Kidney (tissue), 13 donors: ENCODE measurements at regions not wholly inside any gene's neighbourhood (a gene's known extent, or its start where the extent isn't known, plus 50 kb on each side); places are given as distances from the start of the nearest gene placed in this dataset.

ENCODE experiments used
- DNase-seq, 5 donors: peaks; one replicate each; pipeline ENCODE4 v3.0.0-alpha.2; 2013 to 2020
- FAIRE-seq: peaks from 2 replicates; lab custom pipeline; 2012; peaks lifted over from hg19 to GRCh38; lab: Jason Lieb, UNC
- H3K27ac ChIP-seq, 2 donors: one replicate each; pipeline ENCODE4 v1.7.0; 2013; ENCODE audit warnings: low read depth in 2 of 2, low read length in 2 of 2, inconsistent platforms in 1 of 2
- H3K27me3 ChIP-seq: one replicate; pipeline ENCODE4 v1.7.1; 2013; ENCODE audit warnings: low read length, inconsistent platforms; ENCODE audit not compliant: control insufficient read depth, insufficient read depth
- H3K36me3 ChIP-seq, 3 donors: one replicate each; pipeline versions ENCODE4 v1.7.0 to v1.7.1; 2013; ENCODE audit warnings: low read length in 3 of 3, control low read depth in 1 of 3, inconsistent platforms in 1 of 3; ENCODE audit not compliant: insufficient read depth in 3 of 3, control insufficient read depth in 2 of 3
- H3K4me1 ChIP-seq, 3 donors: one replicate each; pipeline versions ENCODE4 v1.7.0 to v1.7.1; 2013; ENCODE audit warnings: low read length in 3 of 3, inconsistent platforms in 1 of 3, low read depth in 1 of 3; ENCODE audit not compliant: control insufficient read depth in 2 of 3, insufficient read depth in 2 of 3
- H3K4me3 ChIP-seq, 3 donors: one replicate each; pipeline versions ENCODE4 v1.7.0 to v1.8.1; 2013; ENCODE audit warnings: low read length in 3 of 3, control low read depth in 1 of 3, inconsistent platforms in 1 of 3
- H3K9ac ChIP-seq, 3 donors: one replicate each; pipeline versions ENCODE4 v1.7.0 to v1.7.1; 2013; ENCODE audit warnings: low read length in 3 of 3, control low read depth in 1 of 3, inconsistent platforms in 1 of 3
- H3K9me3 ChIP-seq, 3 donors: one replicate each; pipeline versions ENCODE4 v1.7.0 to v1.7.1; 2013; ENCODE audit warnings: low read length in 3 of 3, control low read depth in 1 of 3, inconsistent platforms in 1 of 3; ENCODE audit not compliant: control insufficient read depth in 2 of 3, insufficient read depth in 1 of 3
- CTCF ChIP-seq: IDR thresholded peaks from 3 replicates; pipeline ENCODE4 v1.5.1; 2012; ENCODE audit warnings: mild to moderate bottlenecking, moderate library complexity, borderline replicate concordance; ENCODE audit not compliant: insufficient read depth; ENCODE audit errors: extremely low read depth
- intact Hi-C: fragments of 100-400 bp; cut with DNase I; formaldehyde crosslinking; loops from one replicate; pipeline ENCODE4 v1.11.1; 2022
- donor health status: control.
- donor health status: control.
- donor health status: control.
- donor health status: control.
- donor health status: control.
- donor health status: DM: yes; HTN: yes; CAD: no.
- donor health status: Normal renal cell carcinoma (clear cell type).

GRCh38 chr12:118655588-118655987 lies 279.2 kb downstream of the SUDS3 start:
- TF ChIP-seq CTCF: no peak
- peaks cover 0 to 2% (median 0%) of the 10 kb centered on the region in 3 donors for H3K9me3 ChIP-seq
- H3K36me3 ChIP-seq: no peaks in the 10 kb centered on the region
- no peak overlapping the region for H3K4me3 ChIP-seq
- no peak overlapping the region for H3K9ac ChIP-seq
- H3K4me1 ChIP-seq: no peaks in the 10 kb centered on the region
- DNase-seq: no peak
- intact Hi-C loops: no loop called here
- no peaks in the 10 kb centered on the region for H3K27me3 ChIP-seq
- FAIRE-seq: no peak
- H3K27ac ChIP-seq: no peak overlapping the region

- Histone ChIP-seq H3K36me3 (no peaks in the 10 kb centered on the region), H3K4me1 (no peaks in the 10 kb centered on the region), H3K9me3 (no peaks in the 10 kb centered on the region), H3K9ac (no peak overlapping the region), H3K4me3 (no peak overlapping the region), H3K27ac (no peak overlapping the region), H3K27me3 (no peaks in the 10 kb centered on the region)
- TF ChIP-seq CTCF: no peak
- FAIRE-seq (no peak), DNase-seq (peak in 1 of 5 donors; percentile 69)
- intact Hi-C loops: no loop called here
Observed at GRCh38 chr12:118680356-118680963, 300.9 kb upstream of the SRRM4 start.

GRCh38 chr12:118682656-118683055 lies 298.7 kb upstream of the SRRM4 start:
- no peak for FAIRE-seq
- intact Hi-C loops: no loop called here
- no peak for DNase-seq
- no peak overlapping the region for H3K27ac ChIP-seq
- no peaks in the 10 kb centered on the region for H3K36me3 ChIP-seq
- H3K9ac ChIP-seq: no peak overlapping the region
- H3K27me3 ChIP-seq: no peaks in the 10 kb centered on the region
- H3K4me3 ChIP-seq: no peak overlapping the region
- peaks cover 0 to under 1% (median 0%) of the 10 kb centered on the region in 3 donors for H3K9me3 ChIP-seq
- H3K4me1 ChIP-seq: no peaks in the 10 kb centered on the region
- no peak for TF ChIP-seq CTCF
